HG02798 (cell line): ENCODE measurements at regions not wholly inside any gene's neighbourhood (a gene's known extent, or its start where the extent isn't known, plus 50 kb on each side); places are given as distances from the start of the nearest gene placed in this dataset.
"Not testable (repeated sequence)": the region's sequence is repeated elsewhere in the genome, so short reads cannot be mapped to it uniquely, and the experiment has no call there.

Experiments used
- ATAC-seq: cut with Tn5 transposase; IDR thresholded peaks from one replicate; pipeline ENCODE4 v1.9.1; 2021; ENCODE audit warnings: mild to moderate bottlenecking; ENCODE audit not compliant: unreplicated experiment, poor library complexity

- ATAC-seq = no peak
Observed at GRCh38 chr6:21942897-21943296, 349.3 kb downstream of the SOX4 start.

- no peak for ATAC-seq
Observed at GRCh38 chr6:21946298-21946783, 350.5 kb downstream of the PRL start.

GRCh38 chr6:21947227-21947626, 349.6 kb downstream of the PRL start:
- not testable (repeated sequence) for ATAC-seq

- ATAC-seq = no peak
Observed at GRCh38 chr6:21947731-21948386, 349.0 kb downstream of the PRL start.

- ATAC-seq = no peak
Observed at GRCh38 chr6:21949211-21949801, 347.5 kb downstream of the PRL start.

- ATAC-seq = no peak
Observed at GRCh38 chr6:21952367-21952766, 344.5 kb downstream of the PRL start.

- ATAC-seq = no peak
Observed at GRCh38 chr6:21953831-21954801, 342.7 kb downstream of the PRL start.

- no peak for ATAC-seq
Observed at GRCh38 chr6:21955053-21955595, 341.7 kb downstream of the PRL start.

GRCh38 chr6:21955951-21956350, 340.9 kb downstream of the PRL start:
- no peak for ATAC-seq

- no peak for ATAC-seq
Observed at GRCh38 chr6:21958428-21958827, 338.4 kb downstream of the PRL start.

GRCh38 chr6:21961226-21961625, 335.6 kb downstream of the PRL start:
- ATAC-seq = no peak

- no peak for ATAC-seq
Observed at GRCh38 chr6:21965016-21965415, 331.8 kb downstream of the PRL start.

- no peak for ATAC-seq
Observed at GRCh38 chr6:21965953-21966539, 330.8 kb downstream of the PRL start.

- ATAC-seq = no peak
Observed at GRCh38 chr6:21967056-21967974, 329.5 kb downstream of the PRL start.

- ATAC-seq = no peak
Observed at GRCh38 chr6:21968411-21968810, 328.4 kb downstream of the PRL start.

GRCh38 chr6:21969192-21969591, 327.6 kb downstream of the PRL start:
- no peak for ATAC-seq

- ATAC-seq = no peak
Observed at GRCh38 chr6:21970569-21971300, 326.1 kb downstream of the PRL start.

GRCh38 chr6:21971541-21971940, 325.3 kb downstream of the PRL start:
- no peak for ATAC-seq

- ATAC-seq = no peak
Observed at GRCh38 chr6:21972516-21972915, 324.3 kb downstream of the PRL start.
